DND-41 (cell line): ENCODE measurements at regions not wholly inside any gene's neighbourhood (a gene's known extent, or its start where the extent isn't known, plus 50 kb on each side); places are given as distances from the start of the nearest gene placed in this dataset.

Experiments
- CTCF ChIP-seq: IDR thresholded peaks from 2 replicates; pipeline ENCODE4 v1.5.1; 2012; ENCODE audit warnings: borderline replicate concordance, low read length, moderate library complexity, mild to moderate bottlenecking; ENCODE audit not compliant: poor library complexity, severe bottlenecking; ENCODE audit errors: extremely low read depth
- EZH2 ChIP-seq: IDR thresholded peaks from 3 replicates; pipeline ENCODE4 v1.6.1; 2012; ENCODE audit warnings: borderline replicate concordance, low read depth, mild to moderate bottlenecking, moderate library complexity, low read length, inconsistent platforms; ENCODE audit not compliant: severe bottlenecking

- TF ChIP-seq CTCF = no peak
- no peak for TF ChIP-seq EZH2
Observed at GRCh38 chr13:58792854-58793253, 1161.3 kb downstream of the PCDH17 start.
